ENCODE measurements at regions not wholly inside any gene's neighbourhood (a gene's known extent, or its start where the extent isn't known, plus 50 kb on each side); places are given as distances from the start of the nearest gene placed in this dataset.

- H3K4me1 ChIP-seq = no peaks in the 10 kb centered on the region
- H3K4me3 ChIP-seq = no peak overlapping the region
- DNase-seq (ENCODE audit: low spot score in 2 of 2) = no peak
- no peaks in the 10 kb centered on the region for H3K27me3 ChIP-seq
- no peak overlapping the region for H3K27ac ChIP-seq
- intact Hi-C loops (cut with DNase I; ENCODE audit: low total_unique reads) = no loop called here
- no peaks in the 10 kb centered on the region for H3K9me3 ChIP-seq
- H3K36me3 ChIP-seq = no peaks in the 10 kb centered on the region
- TF ChIP-seq CTCF (IDR thresholded peaks at IDR 0.05) (no peak), POLR2AphosphoS5 (IDR thresholded peaks at IDR 0.05) (no peak), POLR2A (IDR thresholded peaks at IDR 0.05) (no peak)
These were observed 59.3 kb downstream of the TMEM235 start for GRCh38 chr17:78290721-78291120.
